Mesendoderm (in vitro differentiated cells): ENCODE measurements at regions not wholly inside any gene's neighbourhood (a gene's known extent, or its start where the extent isn't known, plus 50 kb on each side); places are given as distances from the start of the nearest gene placed in this dataset.

Experiments used
- DNase-seq: peaks from one replicate; pipeline ENCODE4 v3.0.0; 2013
- H2AK5ac ChIP-seq: 2 replicates; pipeline ENCODE4 v1.6.1; 2013; ENCODE audit warnings: low read length, inconsistent platforms
- H2BK120ac ChIP-seq: 2 replicates; pipeline ENCODE4 v1.6.1; 2013; ENCODE audit warnings: low read depth, mild to moderate bottlenecking, low read length, moderate library complexity, mixed read lengths
- H2BK15ac ChIP-seq: replicated peaks from 2 replicates; pipeline ENCODE4 v1.6.1; 2013; ENCODE audit warnings: low read depth, mild to moderate bottlenecking, moderate library complexity
- H2BK5ac ChIP-seq: 2 replicates; pipeline ENCODE4 v1.6.1; 2013; ENCODE audit warnings: low read length, inconsistent platforms
- H3K18ac ChIP-seq: 2 replicates; pipeline ENCODE4 v1.6.1; 2013; ENCODE audit warnings: mild to moderate bottlenecking, low read length, mixed read lengths
- H3K23ac ChIP-seq: one replicate; pipeline ENCODE4 v1.6.1; 2013; ENCODE audit warnings: low read length
- H3K27ac ChIP-seq: 2 replicates; pipeline ENCODE4 v1.5.1; 2013; ENCODE audit warnings: low read depth, mild to moderate bottlenecking, inconsistent platforms, low read length, moderate library complexity
- H3K27me3 ChIP-seq: 2 replicates; pipeline ENCODE4 v1.6.1; 2013; ENCODE audit warnings: low read length, control low read depth, mild to moderate bottlenecking, inconsistent platforms; ENCODE audit not compliant: insufficient read depth, poor library complexity
- H3K36me3 ChIP-seq: 2 replicates; pipeline ENCODE4 v1.6.1; 2013; ENCODE audit warnings: low read length, inconsistent platforms; ENCODE audit not compliant: control insufficient read depth, insufficient read depth
- H3K4ac ChIP-seq: one replicate; pipeline ENCODE4 v1.6.1; 2013; ENCODE audit warnings: low read depth, mild to moderate bottlenecking, low read length, moderate library complexity
- H3K4me1 ChIP-seq: 2 replicates; pipeline ENCODE4 v1.6.1; 2013; ENCODE audit warnings: low read depth, low read length, inconsistent platforms; ENCODE audit not compliant: control insufficient read depth
- H3K4me2 ChIP-seq: 2 replicates; pipeline ENCODE4 v1.6.1; 2013; ENCODE audit warnings: low read length
- H3K4me3 ChIP-seq: 2 replicates; pipeline ENCODE4 v1.5.1; 2013; ENCODE audit warnings: mild to moderate bottlenecking, low read length
- H3K56ac ChIP-seq: one replicate; pipeline ENCODE4 v1.6.1; 2013; ENCODE audit warnings: low read length
- H3K79me1 ChIP-seq: 2 replicates; pipeline ENCODE4 v1.6.1; 2013; ENCODE audit warnings: low read length, inconsistent platforms
- H3K79me2 ChIP-seq: 2 replicates; pipeline ENCODE4 v1.6.1; 2013; ENCODE audit warnings: mild to moderate bottlenecking, low read length; ENCODE audit not compliant: control insufficient read depth, insufficient read depth
- H3K9ac ChIP-seq: 2 replicates; pipeline ENCODE4 v1.6.1; 2013; ENCODE audit warnings: low read length, inconsistent platforms
- H4K5ac ChIP-seq: one replicate; pipeline ENCODE4 v1.6.1; 2013; ENCODE audit warnings: low read length
- H4K8ac ChIP-seq: one replicate; pipeline ENCODE4 v1.6.1; 2013; ENCODE audit warnings: low read depth, mild to moderate bottlenecking, control low read depth, low read length, moderate library complexity
- WGBS: extraction: QIAGEN DNeasy Blood & Tissue Kit; methylation state at CpG from one replicate; pipeline ENCODE4 v1.1.7; 2013; ENCODE audit warnings: low lambda C conversion rate, missing lambda C conversion rate; ENCODE audit not compliant: insufficient coverage; ENCODE audit errors: extremely low coverage; 5-methylcytosine and 5-hydroxymethylcytosine counted together

- H3K27ac ChIP-seq, result no peak overlapping the region
- no peak overlapping the region for H4K5ac ChIP-seq
- H3K79me2 ChIP-seq, result no peaks in the 10 kb centered on the region
- H2BK5ac ChIP-seq, result no peak overlapping the region
- H3K79me1 ChIP-seq, result no peaks in the 10 kb centered on the region
- H2AK5ac ChIP-seq, result no peak overlapping the region
- H3K56ac ChIP-seq, result no peak overlapping the region
- H3K4me3 ChIP-seq, result no peak overlapping the region
- H2BK120ac ChIP-seq, result no peak overlapping the region
- no peak overlapping the region for H3K23ac ChIP-seq
- no peaks in the 10 kb centered on the region for H3K4me1 ChIP-seq
- no peak overlapping the region for H4K8ac ChIP-seq
- no peak overlapping the region for H3K4me2 ChIP-seq
- no peaks in the 10 kb centered on the region for H3K27me3 ChIP-seq
- no peak overlapping the region for H2BK15ac ChIP-seq
- no CpG with 5 or more reads among the region's 6 CpGs for WGBS
- H3K18ac ChIP-seq, result peak overlapping the region; percentile 28
- H3K4ac ChIP-seq, result no peak overlapping the region
- H3K36me3 ChIP-seq, result no peaks in the 10 kb centered on the region
- no peak overlapping the region for H3K9ac ChIP-seq
- DNase-seq, result no peak
These were observed 339.4 kb downstream of the RND3 start for GRCh38 chr2:150147889-150148683.

DNA sequence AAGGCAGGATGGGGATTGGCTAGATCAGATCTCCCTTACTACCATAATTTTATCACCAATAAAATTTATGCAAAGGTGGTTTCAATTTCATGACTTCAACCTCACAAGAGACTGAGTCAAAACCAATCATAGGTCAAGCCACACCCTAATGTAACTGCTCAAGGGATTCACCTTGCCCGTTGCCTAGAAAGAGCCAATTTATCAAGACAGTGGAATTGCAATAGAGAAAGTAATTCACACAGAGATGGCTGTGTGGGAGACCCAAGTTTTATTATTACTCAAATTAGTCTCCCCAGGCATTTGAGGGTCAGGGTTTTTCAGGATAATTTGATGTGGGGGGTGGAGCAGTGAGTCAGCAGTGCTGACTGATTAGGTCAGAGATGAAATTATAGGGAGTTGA, 340.6 kb downstream of the RND3 start:
- no peaks in the 10 kb centered on the region for H3K27me3 ChIP-seq
- H4K8ac ChIP-seq, result no peak overlapping the region
- H4K5ac ChIP-seq, result no peak overlapping the region
- no peaks in the 10 kb centered on the region for H3K4me1 ChIP-seq
- H2BK5ac ChIP-seq, result no peak overlapping the region
- no peak overlapping the region for H2AK5ac ChIP-seq
- no CpG with 5 or more reads among the region's 1 CpG for WGBS
- no peak overlapping the region for H3K9ac ChIP-seq
- H3K4ac ChIP-seq, result no peak overlapping the region
- no peaks in the 10 kb centered on the region for H3K79me2 ChIP-seq
- H3K4me2 ChIP-seq, result no peak overlapping the region
- H3K56ac ChIP-seq, result no peak overlapping the region
- no peak overlapping the region for H2BK120ac ChIP-seq
- no peaks in the 10 kb centered on the region for H3K79me1 ChIP-seq
- no peaks in the 10 kb centered on the region for H3K36me3 ChIP-seq
- no peak for DNase-seq
- H3K27ac ChIP-seq, result no peak overlapping the region
- no peak overlapping the region for H2BK15ac ChIP-seq
- no peak overlapping the region for H3K23ac ChIP-seq
- no peak overlapping the region for H3K18ac ChIP-seq
- no peak overlapping the region for H3K4me3 ChIP-seq

DNA sequence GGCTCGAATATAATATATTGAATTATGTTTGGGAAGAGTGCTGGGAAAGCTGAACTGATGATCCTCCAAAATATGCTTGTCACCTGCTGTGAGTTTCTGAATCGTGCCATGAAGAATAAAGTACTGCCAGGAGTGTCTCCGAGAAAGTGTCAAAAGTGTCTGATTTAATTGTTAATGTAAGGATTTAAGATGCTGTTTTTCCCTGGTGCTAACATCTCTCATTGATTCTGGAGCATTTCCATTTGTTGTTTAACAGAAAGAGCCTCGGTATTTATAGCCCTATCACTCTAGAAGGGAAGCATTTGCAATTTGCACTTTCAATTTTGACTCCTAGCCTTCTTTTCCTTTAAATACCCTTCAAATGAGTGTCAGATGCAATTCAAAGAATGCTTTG, 342.2 kb downstream of the RND3 start:
- no peak overlapping the region for H3K4me2 ChIP-seq
- DNase-seq, result no peak
- H3K27me3 ChIP-seq, result no peaks in the 10 kb centered on the region
- H3K4me3 ChIP-seq, result no peak overlapping the region
- no peak overlapping the region for H4K8ac ChIP-seq
- H3K79me1 ChIP-seq, result no peaks in the 10 kb centered on the region
- H2BK15ac ChIP-seq, result no peak overlapping the region
- peaks cover under 1% of the 10 kb centered on the region for H3K4me1 ChIP-seq
- H2AK5ac ChIP-seq, result no peak overlapping the region
- WGBS, result no CpG with 5 or more reads among the region's 4 CpGs
- no peak overlapping the region for H3K18ac ChIP-seq
- H3K79me2 ChIP-seq, result no peaks in the 10 kb centered on the region
- no peak overlapping the region for H3K23ac ChIP-seq
- no peak overlapping the region for H3K9ac ChIP-seq
- H4K5ac ChIP-seq, result no peak overlapping the region
- H2BK120ac ChIP-seq, result no peak overlapping the region
- no peak overlapping the region for H3K56ac ChIP-seq
- H3K4ac ChIP-seq, result no peak overlapping the region
- no peak overlapping the region for H3K27ac ChIP-seq
- no peaks in the 10 kb centered on the region for H3K36me3 ChIP-seq
- no peak overlapping the region for H2BK5ac ChIP-seq

GRCh38 chr2:150144546-150145298, 342.7 kb downstream of the RND3 start:
- Histone ChIP-seq H3K56ac (no peak overlapping the region), H3K27ac (no peak overlapping the region), H3K79me1 (no peaks in the 10 kb centered on the region), H2BK5ac (no peak overlapping the region), H3K9ac (no peak overlapping the region), H3K4me2 (no peak overlapping the region), H3K23ac (no peak overlapping the region), H3K36me3 (no peaks in the 10 kb centered on the region), H3K4me1 (peaks cover 3% of the 10 kb centered on the region), H3K18ac (no peak overlapping the region), H3K79me2 (no peaks in the 10 kb centered on the region), H2BK15ac (no peak overlapping the region), H2AK5ac (no peak overlapping the region), H4K5ac (no peak overlapping the region), H3K4me3 (no peak overlapping the region), H4K8ac (no peak overlapping the region), H2BK120ac (no peak overlapping the region), H3K4ac (no peak overlapping the region), H3K27me3 (no peaks in the 10 kb centered on the region)
- no peak for DNase-seq
- WGBS, result no CpG with 5 or more reads among the region's 2 CpGs

DNA sequence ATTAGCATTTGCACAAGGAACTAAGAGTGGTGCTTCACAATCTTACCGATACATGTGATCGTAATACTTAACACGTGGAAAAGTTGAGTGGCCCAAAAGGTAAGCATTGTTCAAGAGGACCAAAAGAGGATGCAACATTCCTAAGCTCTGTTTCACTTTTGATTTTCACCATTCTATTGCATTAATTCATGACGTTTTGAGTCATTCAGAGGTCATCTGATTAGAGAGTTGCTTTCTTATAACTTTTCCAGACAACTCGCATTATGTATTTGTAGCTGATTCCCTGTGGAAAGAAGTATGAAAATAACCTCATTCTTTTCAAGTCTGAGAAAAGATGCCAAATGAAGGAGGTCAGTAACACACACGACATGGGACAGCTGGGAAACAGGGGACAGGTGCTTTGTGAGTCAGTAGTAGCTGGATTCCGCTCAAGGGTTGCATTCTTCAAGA, 344.4 kb downstream of the RND3 start:
- H3K79me2 ChIP-seq, result no peaks in the 10 kb centered on the region
- H3K9ac ChIP-seq, result no peak overlapping the region
- no peak overlapping the region for H3K4ac ChIP-seq
- no peaks in the 10 kb centered on the region for H3K79me1 ChIP-seq
- no peak overlapping the region for H3K4me2 ChIP-seq
- no peak overlapping the region for H3K56ac ChIP-seq
- H2BK5ac ChIP-seq, result no peak overlapping the region
- WGBS, result no CpG with 5 or more reads among the region's 7 CpGs
- no peak overlapping the region for H4K5ac ChIP-seq
- no peak overlapping the region for H3K23ac ChIP-seq
- H3K4me1 ChIP-seq, result peaks cover 3% of the 10 kb centered on the region
- no peak overlapping the region for H2AK5ac ChIP-seq
- H3K27ac ChIP-seq, result no peak overlapping the region
- no peak overlapping the region for H4K8ac ChIP-seq
- H2BK120ac ChIP-seq, result no peak overlapping the region
- H3K27me3 ChIP-seq, result no peaks in the 10 kb centered on the region
- H3K36me3 ChIP-seq, result no peaks in the 10 kb centered on the region
- no peak for DNase-seq
- no peak overlapping the region for H3K4me3 ChIP-seq
- H2BK15ac ChIP-seq, result no peak overlapping the region
- H3K18ac ChIP-seq, result no peak overlapping the region
